ENCODE measurements at regions not wholly inside any gene's neighbourhood (a gene's known extent, or its start where the extent isn't known, plus 50 kb on each side); places are given as distances from the start of the nearest gene placed in this dataset.

GRCh38 chr18:45241271-45241670 is 374.0 kb upstream of the SLC14A2 start (continued):
- TF ChIP-seq ZHX2 (IDR thresholded peaks at IDR 0.05; ENCODE audit: low read depth) = no peak
- TF ChIP-seq ZHX2 (CRISPR knock-in tag; IDR thresholded peaks at IDR 0.05; ENCODE audit: borderline replicate concordance) = no peak
- no peak for TF ChIP-seq ZKSCAN1 (IDR thresholded peaks at IDR 0.05; ENCODE audit: low read length)
- no peak for TF ChIP-seq ZNF30 (CRISPR knock-in tag; IDR thresholded peaks at IDR 0.05)
- TF ChIP-seq HMGXB3 (CRISPR knock-in tag; IDR thresholded peaks at IDR 0.05; ENCODE audit: borderline replicate concordance) = no peak
- no peak for TF ChIP-seq RBM22 (optimal IDR thresholded peaks at IDR 0.05; ENCODE audit: low read length)
